HG03139 (cell line): ENCODE measurements at regions not wholly inside any gene's neighbourhood (a gene's known extent, or its start where the extent isn't known, plus 50 kb on each side); places are given as distances from the start of the nearest gene placed in this dataset.

Experiments used
- ATAC-seq: cut with Tn5 transposase; IDR thresholded peaks from one replicate; pipeline ENCODE4 v1.9.1; 2021; ENCODE audit not compliant: unreplicated experiment

DNA sequence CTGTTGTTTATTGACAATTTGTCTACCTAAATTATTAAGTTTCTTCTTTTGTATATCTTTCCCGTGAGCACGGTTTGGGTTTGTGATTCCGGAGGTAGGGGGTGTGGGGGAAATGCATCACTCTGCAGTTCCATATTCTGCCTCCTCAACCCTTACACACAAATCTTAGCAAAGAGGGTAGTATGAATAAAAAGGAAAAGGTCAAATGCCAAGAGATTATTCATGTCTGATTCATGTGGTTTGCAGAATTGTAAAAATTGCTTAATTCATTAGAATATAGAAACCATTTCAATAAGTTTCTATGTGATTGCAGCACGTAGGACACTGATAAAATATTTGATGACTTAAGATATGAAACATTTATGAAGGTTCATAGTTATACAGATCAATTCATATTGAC, 601.9 kb downstream of the SEMA5A start:
- no peak for ATAC-seq

GRCh38 chr5:8945972-8946371, 599.9 kb downstream of the SEMA5A start:
- no peak for ATAC-seq

GRCh38 chr5:8949908-8950307, 596.0 kb downstream of the SEMA5A start:
- ATAC-seq: peak; percentile 94

GRCh38 chr5:8952147-8952546, 593.7 kb downstream of the SEMA5A start:
- ATAC-seq: no peak

- peak; percentile 32 for ATAC-seq
Measured at GRCh38 chr5:8953016-8953415, 592.9 kb downstream of the SEMA5A start.

- no peak for ATAC-seq
Measured at GRCh38 chr5:8953911-8954438, 591.9 kb downstream of the SEMA5A start.

DNA sequence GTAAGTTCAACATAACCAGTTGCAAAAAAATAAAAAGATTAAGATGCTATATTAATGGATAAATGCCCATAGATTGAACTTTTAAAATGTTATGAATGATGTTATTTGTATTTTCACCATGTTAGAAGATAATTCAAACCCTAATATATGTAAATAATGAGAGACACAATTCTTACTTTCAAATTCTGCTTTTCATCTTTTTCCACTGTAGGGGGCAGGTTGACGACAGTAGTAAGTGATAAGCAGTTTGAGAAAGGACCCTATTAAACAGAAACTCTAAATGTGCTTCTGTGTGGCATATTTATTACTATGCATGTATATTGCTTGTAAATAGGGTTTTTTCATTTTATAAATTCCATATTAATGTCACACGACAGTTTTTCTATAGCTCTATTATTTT, 591.1 kb downstream of the SEMA5A start:
- no peak for ATAC-seq

- no peak for ATAC-seq
Measured at GRCh38 chr5:8956659-8957058, 589.2 kb downstream of the SEMA5A start.

DNA sequence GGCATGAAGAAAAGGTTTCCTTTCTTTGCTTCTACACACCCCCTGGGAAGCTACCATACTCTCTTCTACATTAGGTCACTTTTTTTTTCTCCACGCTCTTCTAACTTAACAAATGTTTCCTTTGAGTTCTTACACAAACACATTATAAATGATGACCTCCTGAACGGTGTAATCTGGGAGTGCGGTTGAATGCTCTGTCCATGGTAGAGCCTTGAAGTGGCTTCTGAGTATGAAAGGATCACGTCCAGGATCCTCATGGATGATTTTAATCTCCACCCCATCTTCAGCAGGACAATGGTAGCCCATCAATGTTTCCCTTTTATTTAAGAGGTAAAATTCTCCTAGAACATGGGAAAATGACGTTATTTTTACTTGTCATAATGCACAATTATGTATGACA, 587.3 kb downstream of the SEMA5A start:
- no peak for ATAC-seq

DNA sequence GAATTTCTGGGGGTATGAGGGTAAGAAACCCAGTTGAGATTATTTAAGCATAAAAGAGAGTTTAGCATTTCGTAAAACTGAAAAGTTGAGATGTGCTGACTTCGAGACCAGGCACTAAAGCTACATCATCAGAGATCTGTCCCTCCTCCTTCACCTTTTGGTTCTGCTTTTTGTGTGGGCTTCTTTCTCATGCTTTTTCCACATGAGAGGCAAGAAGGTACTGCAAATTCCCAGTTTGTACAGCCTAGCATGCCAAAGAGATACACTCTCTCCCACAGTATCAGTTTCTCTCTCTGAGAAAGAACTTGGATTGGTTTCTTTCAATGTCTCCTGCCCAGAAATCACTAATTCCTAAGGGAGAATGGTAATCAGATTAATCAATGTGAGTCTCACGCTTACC, 584.7 kb downstream of the SEMA5A start:
- ATAC-seq: no peak

GRCh38 chr5:8961956-8962355, 583.9 kb downstream of the SEMA5A start:
- no peak for ATAC-seq

DNA sequence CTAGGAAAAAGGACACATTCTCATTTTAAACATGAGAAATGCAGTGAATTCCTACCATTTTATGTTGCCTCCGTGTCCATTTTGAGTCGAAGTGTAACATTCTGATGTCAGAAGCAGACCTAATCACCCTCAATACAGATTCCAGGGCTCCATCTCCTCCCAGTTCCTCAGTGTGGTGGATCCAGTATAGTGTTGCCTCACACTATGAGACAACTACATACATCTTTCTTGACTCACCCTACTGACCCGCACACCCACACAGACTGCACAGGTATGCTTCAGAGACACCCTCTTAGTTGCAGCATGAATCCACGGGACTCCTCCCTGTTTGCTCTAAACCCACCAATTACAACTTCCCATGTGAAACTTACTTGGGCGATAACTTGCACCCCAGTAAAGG, 564.9 kb downstream of the SEMA5A start:
- no peak for ATAC-seq

- no peak for ATAC-seq
Measured at GRCh38 chr5:8981496-8981895, 564.4 kb downstream of the SEMA5A start.

GRCh38 chr5:8984386-8984785, 561.5 kb downstream of the SEMA5A start:
- ATAC-seq: no peak
